ENCODE measurements at regions not wholly inside any gene's neighbourhood (a gene's known extent, or its start where the extent isn't known, plus 50 kb on each side); places are given as distances from the start of the nearest gene placed in this dataset.

DNA sequence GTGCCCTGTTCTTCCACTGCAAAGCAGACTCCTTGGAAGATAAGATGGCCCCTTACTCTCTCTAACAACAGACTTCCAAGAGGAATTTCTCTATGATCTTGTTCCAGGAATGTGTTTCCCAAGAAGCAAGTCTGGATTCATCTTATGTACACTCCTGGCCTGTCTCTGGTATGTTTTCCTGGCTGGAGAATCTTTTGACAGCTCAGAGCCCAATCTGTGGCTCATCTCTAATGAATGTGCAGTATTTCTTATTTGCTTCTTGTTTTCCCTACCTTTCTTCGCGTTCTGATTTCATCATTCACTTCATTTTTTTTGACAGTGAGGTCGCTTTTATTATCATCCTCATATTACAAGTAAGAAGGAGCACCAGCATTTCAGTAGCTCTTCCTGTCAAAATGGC lies 53.0 kb upstream of the PITRM1 start:
- no peak for DNase-seq

DNA sequence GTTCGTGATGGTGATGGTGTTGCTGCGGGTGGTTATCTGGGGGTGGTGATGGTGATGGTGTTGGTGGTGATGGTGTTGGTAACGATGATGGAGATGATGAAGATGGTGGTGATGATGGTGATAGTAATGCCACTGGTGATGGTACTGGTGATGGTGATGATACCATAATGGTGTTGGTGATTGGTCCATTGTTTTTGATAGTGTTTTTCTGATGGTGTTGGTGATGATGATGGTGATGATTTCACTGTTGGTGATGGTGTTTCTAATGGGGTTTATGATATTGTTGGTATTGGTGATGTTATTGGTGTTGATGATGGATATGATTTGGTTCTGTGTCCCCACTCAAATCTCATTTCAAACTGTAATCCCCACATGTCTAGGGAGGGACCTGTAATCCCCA lies 51.7 kb upstream of the PITRM1 start:
- no peak for DNase-seq

DNA sequence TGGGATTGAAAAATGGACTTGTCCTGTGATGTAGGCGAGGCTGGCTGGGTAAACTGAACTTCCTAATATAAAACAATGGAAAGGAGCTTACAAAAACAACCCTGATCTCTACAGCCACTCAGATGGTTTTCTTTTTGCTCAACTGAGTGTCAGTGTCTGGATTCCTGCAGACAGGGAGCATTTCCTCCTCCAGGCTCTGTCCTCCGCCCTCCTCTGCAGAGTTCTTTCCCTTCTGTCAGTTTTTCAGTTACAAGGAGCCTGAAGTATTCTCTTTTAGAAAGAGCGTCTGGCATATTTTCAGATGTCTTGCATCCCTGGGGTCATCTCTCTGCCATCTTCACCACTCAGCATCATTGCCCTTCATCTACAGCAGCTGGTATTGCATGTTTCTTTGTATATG lies 50.0 kb upstream of the PITRM1 start:
- no peak for DNase-seq

Measured in NCI-H187 (cell line).